GM12891 (cell line): ENCODE measurements at regions not wholly inside any gene's neighbourhood (a gene's known extent, or its start where the extent isn't known, plus 50 kb on each side); places are given as distances from the start of the nearest gene placed in this dataset.

Source experiments
- POLR2A ChIP-seq: IDR thresholded peaks from 2 replicates; pipeline ENCODE4 v1.6.1; 2011; ENCODE audit warnings: low read depth, low read length, control low read depth
- POLR2AphosphoS5 ChIP-seq: IDR thresholded peaks from 2 replicates; pipeline ENCODE4 v1.6.1; 2011; ENCODE audit warnings: low read depth, low read length, control low read depth
- SPI1 ChIP-seq: IDR thresholded peaks from 2 replicates; pipeline ENCODE4 v1.6.1; 2011; ENCODE audit warnings: low read depth, low read length, control low read depth
- TAF1 ChIP-seq: IDR thresholded peaks from 2 replicates; pipeline ENCODE4 v1.6.1; 2011; ENCODE audit warnings: low read depth, low read length, control low read depth

DNA sequence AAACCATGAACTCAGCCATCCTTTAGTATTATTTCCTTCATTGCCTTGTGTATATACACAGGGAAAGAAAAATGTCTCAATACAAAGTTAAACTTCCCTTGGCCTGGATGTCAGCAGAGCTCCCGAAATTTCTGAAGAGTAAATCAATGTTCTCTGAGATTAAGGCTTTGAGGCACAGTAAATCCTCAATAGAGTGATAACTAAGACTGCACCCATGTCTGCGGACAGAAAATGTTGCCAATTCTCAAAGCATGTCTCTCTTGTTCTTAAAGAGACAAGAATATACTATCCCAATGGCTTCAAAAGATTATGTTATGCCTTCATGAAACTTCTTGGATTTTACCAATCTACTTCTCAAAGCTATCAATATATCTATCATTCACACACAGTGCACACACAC is 1196.7 kb upstream of the TENM4 start:
- TF ChIP-seq POLR2A, result no peak
- no peak for TF ChIP-seq TAF1
- TF ChIP-seq SPI1, result no peak
- TF ChIP-seq POLR2AphosphoS5, result no peak
